Astrocyte (in vitro differentiated cells and primary cell): ENCODE measurements at regions not wholly inside any gene's neighbourhood (a gene's known extent, or its start where the extent isn't known, plus 50 kb on each side); places are given as distances from the start of the nearest gene placed in this dataset.

Source experiments
- CTCF ChIP-seq: IDR thresholded peaks from 2 replicates; pipeline ENCODE4 v1.5.1; 2011; ENCODE audit warnings: low read depth, mild to moderate bottlenecking, inconsistent platforms, low read length, moderate library complexity; ENCODE audit not compliant: insufficient read depth
- EZH2 ChIP-seq: IDR thresholded peaks from 2 replicates; pipeline ENCODE4 v1.6.1; 2012; ENCODE audit warnings: mild to moderate bottlenecking, low read length, inconsistent platforms; ENCODE audit not compliant: insufficient read depth

DNA sequence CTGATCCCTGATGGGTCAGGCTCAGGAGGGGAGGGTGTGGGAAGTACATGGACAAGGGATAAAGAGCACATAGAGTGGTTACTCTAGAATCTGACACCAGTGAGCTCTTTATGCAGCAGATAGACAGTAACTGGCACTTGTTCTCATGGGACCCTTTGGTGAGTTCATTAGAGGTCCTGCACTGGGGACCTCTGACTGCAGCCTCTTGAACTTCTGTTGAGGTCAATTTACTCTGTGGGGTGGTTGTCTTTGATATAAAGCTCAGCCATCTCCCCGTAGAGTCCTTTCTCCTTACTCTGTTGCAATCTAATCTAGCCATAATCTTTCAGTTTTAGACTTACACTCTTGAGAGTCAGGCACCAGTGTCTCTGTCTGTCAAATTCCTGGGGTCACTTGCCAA, 222.4 kb downstream of the GPAT3 start:
- no peak for TF ChIP-seq EZH2
- no peak for TF ChIP-seq CTCF
